SK-N-SH treated with all-trans-retinoic acid at 6 μM for 48 hours (cell line): ENCODE measurements at regions not wholly inside any gene's neighbourhood (a gene's known extent, or its start where the extent isn't known, plus 50 kb on each side); places are given as distances from the start of the nearest gene placed in this dataset.
"Not testable (repeated sequence)": the region's sequence is repeated elsewhere in the genome, so short reads cannot be mapped to it uniquely, and the experiment has no call there.

Source experiments
- ATAC-seq: fragments of 200-7000 bp; cut with Tn5 transposase; 3 replicates; pipeline ENCODE4 v1.9.1; 2020; ENCODE audit warnings: mild to moderate bottlenecking, moderate library complexity
- ARNTL ChIP-seq: fragments of 450-650 bp; formaldehyde crosslinking; IDR thresholded peaks from 2 replicates; pipeline ENCODE4 v1.5.0; 2020; ENCODE audit warnings: low read depth, mild to moderate bottlenecking, moderate library complexity, borderline replicate concordance
- BACH2 ChIP-seq: fragments of 250-450 bp; sonication (Bioruptor Pico); IDR thresholded peaks from 2 replicates; pipeline ENCODE4 v1.9.0; 2021; ENCODE audit warnings: mild to moderate bottlenecking, borderline replicate concordance
- CREB5 ChIP-seq: fragments of 250-450 bp; sonication (Bioruptor Pico); IDR thresholded peaks from 2 replicates; pipeline ENCODE4 v1.5.1; 2020; ENCODE audit warnings: low read depth, mild to moderate bottlenecking, moderate library complexity
- CSDC2 ChIP-seq: fragments of 250-450 bp; sonication (Bioruptor Pico); IDR thresholded peaks from 2 replicates; pipeline ENCODE4 v1.5.0; 2020; ENCODE audit warnings: mild to moderate bottlenecking, moderate library complexity
- CSRNP3 ChIP-seq: fragments of 250-450 bp; sonication (Bioruptor Pico); IDR thresholded peaks from 2 replicates; pipeline ENCODE4 v1.5.1; 2021; ENCODE audit warnings: mild to moderate bottlenecking, moderate library complexity
- ESRRG ChIP-seq: fragments of 250-450 bp; sonication (Bioruptor Pico); IDR thresholded peaks from 2 replicates; pipeline ENCODE4 v1.6.1; 2021; ENCODE audit warnings: mild to moderate bottlenecking
- ISL1 ChIP-seq: fragments of 250-450 bp; sonication (Bioruptor Pico); IDR thresholded peaks from 2 replicates; pipeline ENCODE4 v2.1.2; 2022; ENCODE audit warnings: mild to moderate bottlenecking, moderate library complexity
- OSR1 ChIP-seq: fragments of 250-450 bp; sonication (Bioruptor Pico); IDR thresholded peaks from 2 replicates; pipeline ENCODE4 v1.8.0; 2022; ENCODE audit warnings: moderate library complexity, mild to moderate bottlenecking, inconsistent platforms
- PPARA ChIP-seq: fragments of 250-450 bp; sonication (Bioruptor Pico); IDR thresholded peaks from 2 replicates; pipeline ENCODE4 v1.5.0; 2020; ENCODE audit warnings: mild to moderate bottlenecking, borderline replicate concordance
- RARB ChIP-seq: fragments of 250-450 bp; sonication (Bioruptor Pico); IDR thresholded peaks from 2 replicates; pipeline ENCODE4 v1.8.0; 2021; ENCODE audit warnings: mild to moderate bottlenecking, moderate library complexity
- SNAI2 ChIP-seq: fragments of 250-450 bp; sonication (Bioruptor Pico); IDR thresholded peaks from 2 replicates; pipeline ENCODE4 v1.5.0; 2020; ENCODE audit warnings: mild to moderate bottlenecking, moderate library complexity
- TCF4 ChIP-seq: fragments of 250-450 bp; sonication (Bioruptor Pico); IDR thresholded peaks from 2 replicates; pipeline ENCODE4 v1.8.0; 2021; ENCODE audit warnings: mild to moderate bottlenecking, moderate library complexity, borderline replicate concordance
- TSHZ2 ChIP-seq: fragments of 250-450 bp; sonication (Bioruptor Pico); IDR thresholded peaks from 2 replicates; pipeline ENCODE4 v1.5.0; 2020; ENCODE audit warnings: mild to moderate bottlenecking, moderate library complexity
- ZC3H10 ChIP-seq: fragments of 250-450 bp; sonication (Bioruptor Pico); IDR thresholded peaks from 2 replicates; pipeline ENCODE4 v1.5.1; 2021; ENCODE audit warnings: mild to moderate bottlenecking, moderate library complexity
- ZFP3 ChIP-seq: fragments of 250-450 bp; sonication (Bioruptor Pico); IDR thresholded peaks from 2 replicates; pipeline ENCODE4 v1.5.0; 2020; ENCODE audit warnings: mild to moderate bottlenecking, moderate library complexity
- ZFP30 ChIP-seq: fragments of 450-650 bp; formaldehyde crosslinking; IDR thresholded peaks from 2 replicates; pipeline ENCODE4 v1.5.0; 2022; ENCODE audit warnings: mild to moderate bottlenecking, moderate library complexity
- ZNF565 ChIP-seq: fragments of 450-650 bp; formaldehyde crosslinking; conservative IDR thresholded peaks from 2 replicates; pipeline ENCODE4 v1.5.0; 2020; ENCODE audit warnings: low read depth, mild to moderate bottlenecking, moderate library complexity
- ZNF70 ChIP-seq: fragments of 450-650 bp; formaldehyde crosslinking; IDR thresholded peaks from 2 replicates; pipeline ENCODE4 v1.5.0; 2020; ENCODE audit warnings: mild to moderate bottlenecking, moderate library complexity
- ZNF8 ChIP-seq: fragments of 450-650 bp; formaldehyde crosslinking; IDR thresholded peaks from 2 replicates; pipeline ENCODE4 v1.5.0; 2020; ENCODE audit warnings: mild to moderate bottlenecking, moderate library complexity

- ATAC-seq = no peak
- TF ChIP-seq OSR1 (CRISPR knock-in tag) = no peak
- no peak for TF ChIP-seq ESRRG (CRISPR knock-in tag)
- no peak for TF ChIP-seq ZNF8
- no peak for TF ChIP-seq ZNF565 (CRISPR knock-in tag)
- no peak for TF ChIP-seq SNAI2 (CRISPR knock-in tag)
- TF ChIP-seq ISL1 (CRISPR knock-in tag) = no peak
- TF ChIP-seq CREB5 (CRISPR knock-in tag) = no peak
- TF ChIP-seq RARB (CRISPR knock-in tag) = no peak
- TF ChIP-seq ZFP30 = no peak
- no peak for TF ChIP-seq TSHZ2 (CRISPR knock-in tag)
- TF ChIP-seq CSRNP3 (CRISPR knock-in tag) = no peak
- no peak for TF ChIP-seq TCF4
- TF ChIP-seq ZC3H10 (CRISPR knock-in tag) = no peak
- no peak for TF ChIP-seq ARNTL (CRISPR knock-in tag)
- no peak for TF ChIP-seq BACH2 (CRISPR knock-in tag)
- TF ChIP-seq PPARA (CRISPR knock-in tag) = no peak
- TF ChIP-seq, all 23 proteins: peak for 0
These were observed 114.0 kb upstream of the PLCL2 start for GRCh38 chr3:16770792-16771191.

- not testable (repeated sequence) for ATAC-seq
These were observed 111.2 kb upstream of the PLCL2 start for GRCh38 chr3:16773594-16773993.

- not testable (repeated sequence) for ATAC-seq
These were observed 110.2 kb upstream of the PLCL2 start for GRCh38 chr3:16774536-16774935.

GRCh38 chr3:16784973-16785372, 99.8 kb upstream of the PLCL2 start:
- ATAC-seq = no peak
- no peak for TF ChIP-seq SNAI2 (CRISPR knock-in tag)
- TF ChIP-seq TSHZ2 (CRISPR knock-in tag) = no peak
- no peak for TF ChIP-seq ZNF70
- no peak for TF ChIP-seq ZFP3 (CRISPR knock-in tag)
- TF ChIP-seq CSDC2 (CRISPR knock-in tag) = no peak
- TF ChIP-seq ZNF8 = no peak
- TF ChIP-seq ISL1 (CRISPR knock-in tag) = no peak
- no peak for TF ChIP-seq ARNTL (CRISPR knock-in tag)
- no peak for TF ChIP-seq ZFP30

- TF ChIP-seq ZC3H10 (CRISPR knock-in tag) (no peak), OSR1 (CRISPR knock-in tag) (no peak), ARNTL (CRISPR knock-in tag) (no peak), BACH2 (CRISPR knock-in tag) (no peak), TCF4 (no peak), ZFP3 (CRISPR knock-in tag) (no peak), ESRRG (CRISPR knock-in tag) (no peak)
- ATAC-seq = no peak
These were observed 99.3 kb upstream of the PLCL2 start for GRCh38 chr3:16785465-16785864.
